ENCODE measurements at regions not wholly inside any gene's neighbourhood (a gene's known extent, or its start where the extent isn't known, plus 50 kb on each side); places are given as distances from the start of the nearest gene placed in this dataset.
"Not testable (repeated sequence)": the region's sequence is repeated elsewhere in the genome, so short reads cannot be mapped to it uniquely, and the experiment has no call there.

DNA sequence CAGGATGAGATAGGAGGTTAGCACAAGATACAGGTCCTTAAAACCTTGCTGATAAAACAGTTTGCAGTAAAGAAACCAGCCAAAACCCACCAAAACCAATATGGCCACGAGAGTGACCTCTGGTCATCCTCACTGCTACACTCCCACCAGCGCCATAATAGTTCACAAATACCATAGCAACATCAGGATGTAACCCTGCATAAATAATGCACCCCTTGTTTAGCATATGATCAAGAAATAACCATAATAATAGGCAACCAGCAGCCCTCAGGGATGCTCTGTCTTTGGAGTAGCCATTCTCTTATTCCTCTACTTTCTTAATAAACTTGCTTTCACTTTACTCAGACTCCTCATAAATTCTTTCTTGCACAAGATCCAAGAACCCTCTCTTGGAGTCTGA is 86.9 kb upstream of the PRSS3 start:
- H3K36me3 ChIP-seq (ENCODE audit: control insufficient read depth, insufficient read depth, low read length): no peaks in the 10 kb centered on the region
- DNase-seq: no peak
- H3K27ac ChIP-seq (ENCODE audit: low read depth, low read length): no peak overlapping the region
- Mint-ChIP-seq H3K4me3 (no peak overlapping the region), H3K4me1 (peaks cover 15% of the 10 kb centered on the region), H3K36me3 (ENCODE audit: low read depth) (no peaks in the 10 kb centered on the region), H3K9me3 (peaks cover 26% of the 10 kb centered on the region), H3K27ac (no peak overlapping the region), H3K27me3 (ENCODE audit: insufficient read depth) (peaks cover 1% of the 10 kb centered on the region)
- no peak overlapping the region for H3K4me3 ChIP-seq (ENCODE audit: low read length)
- WGBS, 2 experiments (ENCODE audit: insufficient coverage in 1 of 2, insufficient read length in 1 of 2): 84 to 100% methylated on average over 2 of the region's 2 CpGs
- no peaks in the 10 kb centered on the region for H3K4me1 ChIP-seq (ENCODE audit: control insufficient read depth, insufficient read depth, low read length)
- peaks cover 22% of the 10 kb centered on the region for H3K9me3 ChIP-seq (ENCODE audit: control insufficient read depth, low read length)
- TF ChIP-seq, protein P1, sequence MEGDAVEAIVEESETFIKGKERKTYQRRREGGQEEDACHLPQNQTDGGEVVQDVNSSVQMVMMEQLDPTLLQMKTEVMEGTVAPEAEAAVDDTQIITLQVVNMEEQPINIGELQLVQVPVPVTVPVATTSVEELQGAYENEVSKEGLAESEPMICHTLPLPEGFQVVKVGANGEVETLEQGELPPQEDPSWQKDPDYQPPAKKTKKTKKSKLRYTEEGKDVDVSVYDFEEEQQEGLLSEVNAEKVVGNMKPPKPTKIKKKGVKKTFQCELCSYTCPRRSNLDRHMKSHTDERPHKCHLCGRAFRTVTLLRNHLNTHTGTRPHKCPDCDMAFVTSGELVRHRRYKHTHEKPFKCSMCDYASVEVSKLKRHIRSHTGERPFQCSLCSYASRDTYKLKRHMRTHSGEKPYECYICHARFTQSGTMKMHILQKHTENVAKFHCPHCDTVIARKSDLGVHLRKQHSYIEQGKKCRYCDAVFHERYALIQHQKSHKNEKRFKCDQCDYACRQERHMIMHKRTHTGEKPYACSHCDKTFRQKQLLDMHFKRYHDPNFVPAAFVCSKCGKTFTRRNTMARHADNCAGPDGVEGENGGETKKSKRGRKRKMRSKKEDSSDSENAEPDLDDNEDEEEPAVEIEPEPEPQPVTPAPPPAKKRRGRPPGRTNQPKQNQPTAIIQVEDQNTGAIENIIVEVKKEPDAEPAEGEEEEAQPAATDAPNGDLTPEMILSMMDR (conservative IDR thresholded peaks at IDR 0.05): no peak
- no peak overlapping the region for H3K9ac ChIP-seq (ENCODE audit: extremely low read depth, low read length, poor library complexity, severe bottlenecking)
- no peaks in the 10 kb centered on the region for H3K27me3 ChIP-seq (ENCODE audit: control insufficient read depth, insufficient read depth, low read length, poor library complexity, severe bottlenecking)

DNA sequence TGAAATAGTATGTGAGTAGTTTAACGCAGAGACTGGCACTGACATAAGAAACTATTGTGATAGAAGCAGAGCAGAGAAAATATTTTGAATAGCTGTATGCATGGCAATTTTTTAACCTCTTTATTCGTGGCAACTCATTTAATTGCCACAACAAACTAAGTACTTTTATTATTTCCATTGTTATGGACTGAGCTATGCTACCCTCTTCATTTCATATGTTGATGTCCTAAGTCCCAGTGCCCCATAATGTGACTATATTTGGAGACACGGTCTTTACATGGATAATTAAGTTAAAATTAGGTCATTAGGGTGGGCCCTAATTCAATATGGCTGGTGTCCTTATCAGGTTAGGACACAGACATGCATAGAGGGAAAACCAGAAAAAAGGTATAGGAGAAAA is 86.1 kb upstream of the PRSS3 start:
- Mint-ChIP-seq H3K27ac (no peak overlapping the region), H3K27me3 (ENCODE audit: insufficient read depth) (peaks cover 1% of the 10 kb centered on the region), H3K4me1 (peaks cover 8% of the 10 kb centered on the region), H3K36me3 (ENCODE audit: low read depth) (no peaks in the 10 kb centered on the region), H3K9me3 (peaks cover 26% of the 10 kb centered on the region), H3K4me3 (no peak overlapping the region)
- no peaks in the 10 kb centered on the region for H3K4me1 ChIP-seq (ENCODE audit: control insufficient read depth, insufficient read depth, low read length)
- no peaks in the 10 kb centered on the region for H3K36me3 ChIP-seq (ENCODE audit: control insufficient read depth, insufficient read depth, low read length)
- no peak overlapping the region for H3K27ac ChIP-seq (ENCODE audit: low read depth, low read length)
- peaks cover 22% of the 10 kb centered on the region for H3K9me3 ChIP-seq (ENCODE audit: control insufficient read depth, low read length)
- H3K27me3 ChIP-seq (ENCODE audit: control insufficient read depth, insufficient read depth, low read length, poor library complexity, severe bottlenecking): no peaks in the 10 kb centered on the region
- DNase-seq: no peak
- TF ChIP-seq, protein P1 (conservative IDR thresholded peaks at IDR 0.05): no peak
- no peak overlapping the region for H3K9ac ChIP-seq (ENCODE audit: extremely low read depth, low read length, poor library complexity, severe bottlenecking)
- WGBS, 2 experiments (ENCODE audit: insufficient coverage in 1 of 2, insufficient read length in 1 of 2): 84 to 94% methylated on average over 2 to 3 of the region's 3 CpGs
- no peak overlapping the region for H3K4me3 ChIP-seq (ENCODE audit: low read length)

DNA sequence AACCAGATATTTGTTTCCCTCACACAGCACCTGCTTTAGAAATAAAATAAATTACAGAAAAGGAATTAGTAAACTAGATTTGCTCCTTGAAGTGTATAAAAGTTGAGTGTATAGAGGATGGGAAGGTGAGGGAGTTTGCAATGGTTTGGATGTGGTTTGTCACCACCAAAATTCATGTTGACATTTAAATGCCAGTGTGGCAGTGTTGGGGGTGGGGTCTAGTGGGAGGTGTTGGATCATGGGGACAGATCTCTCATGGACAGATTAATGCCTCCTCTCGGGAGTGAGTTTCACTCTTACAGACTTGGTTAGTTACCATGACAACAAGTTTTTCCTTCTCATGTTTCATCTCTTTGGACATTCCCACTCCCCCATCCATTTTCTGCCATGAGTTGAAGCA is 83.9 kb upstream of the PRSS3 start:
- 60 to 94% methylated on average over 1 of the region's 1 CpG for WGBS, 2 experiments (ENCODE audit: insufficient coverage in 1 of 2, insufficient read length in 1 of 2)
- H3K27me3 Mint-ChIP-seq (ENCODE audit: insufficient read depth): not testable (repeated sequence)
- H3K9me3 ChIP-seq (ENCODE audit: control insufficient read depth, low read length): peaks cover 18% of the 10 kb centered on the region

DNA sequence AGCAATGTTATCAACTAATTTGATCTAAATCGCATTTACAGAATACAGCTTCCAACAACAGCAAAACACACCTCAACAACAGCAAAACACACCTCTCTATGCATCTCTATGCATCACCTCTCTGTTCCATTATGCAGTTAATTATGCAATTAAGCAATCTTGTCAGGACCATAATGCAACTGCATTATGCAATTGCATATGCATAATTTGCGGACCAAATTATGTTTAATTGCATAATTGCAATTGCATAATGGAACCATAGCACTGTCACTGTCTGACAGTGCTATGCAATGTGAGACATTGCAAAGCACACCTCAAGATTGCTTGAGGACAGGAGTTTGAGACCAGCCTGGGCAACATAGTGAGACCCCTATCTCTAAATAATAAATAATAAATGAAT is 80.4 kb upstream of the PRSS3 start:
- no peak overlapping the region for H3K4me3 ChIP-seq (ENCODE audit: low read length)
- H3K27me3 ChIP-seq (ENCODE audit: control insufficient read depth, insufficient read depth, low read length, poor library complexity, severe bottlenecking): no peaks in the 10 kb centered on the region
- TF ChIP-seq, protein P1 (conservative IDR thresholded peaks at IDR 0.05): no peak
- peaks cover 18% of the 10 kb centered on the region for H3K27me3 Mint-ChIP-seq (ENCODE audit: insufficient read depth)
- no peak for DNase-seq
- peaks cover 2% of the 10 kb centered on the region for H3K4me1 Mint-ChIP-seq
- H3K4me3 Mint-ChIP-seq: no peak overlapping the region
- no peak overlapping the region for H3K27ac ChIP-seq (ENCODE audit: low read depth, low read length)
- no peaks in the 10 kb centered on the region for H3K36me3 ChIP-seq (ENCODE audit: control insufficient read depth, insufficient read depth, low read length)
- no peaks in the 10 kb centered on the region for H3K9me3 ChIP-seq (ENCODE audit: control insufficient read depth, low read length)
- no peak overlapping the region for H3K9ac ChIP-seq (ENCODE audit: extremely low read depth, low read length, poor library complexity, severe bottlenecking)
- H3K36me3 Mint-ChIP-seq (ENCODE audit: low read depth): no peaks in the 10 kb centered on the region
- no peaks in the 10 kb centered on the region for H3K9me3 Mint-ChIP-seq
- no peaks in the 10 kb centered on the region for H3K4me1 ChIP-seq (ENCODE audit: control insufficient read depth, insufficient read depth, low read length)
- H3K27ac Mint-ChIP-seq: no peak overlapping the region
- WGBS, 2 experiments (ENCODE audit: insufficient coverage in 1 of 2, insufficient read length in 1 of 2): 96 to 97% methylated on average over 2 of the region's 2 CpGs

More for the DNA sequence above, 83.9 kb upstream of the PRSS3 start:
- peaks cover 20% of the 10 kb centered on the region for H3K9me3 Mint-ChIP-seq
- H3K4me1 ChIP-seq (ENCODE audit: control insufficient read depth, insufficient read depth, low read length); H3K9ac ChIP-seq (ENCODE audit: extremely low read depth, low read length, poor library complexity, severe bottlenecking); H3K27ac ChIP-seq (ENCODE audit: low read depth, low read length); H3K36me3 ChIP-seq (ENCODE audit: control insufficient read depth, insufficient read depth, low read length); H3K4me3 ChIP-seq (ENCODE audit: low read length); H3K27ac Mint-ChIP-seq; DNase-seq; H3K4me3 Mint-ChIP-seq; H3K36me3 Mint-ChIP-seq (ENCODE audit: low read depth); H3K4me1 Mint-ChIP-seq; H3K27me3 ChIP-seq (ENCODE audit: control insufficient read depth, insufficient read depth, low read length, poor library complexity, severe bottlenecking): not testable (repeated sequence)

Measured in endodermal cell (in vitro differentiated cells).